D721Med (cell line): ENCODE measurements at regions not wholly inside any gene's neighbourhood (a gene's known extent, or its start where the extent isn't known, plus 50 kb on each side); places are given as distances from the start of the nearest gene placed in this dataset.

Experiments used
- DNase-seq: peaks from one replicate; pipeline ENCODE4 v3.0.0; 2011; ENCODE audit warnings: low spot score; ENCODE audit not compliant: insufficient read length
- FAIRE-seq: peaks from 2 replicates; lab custom pipeline; 2011; peaks lifted over from hg19 to GRCh38; lab: Jason Lieb, UNC
- TF ChIP-seq, protein P1 (sequence below): IDR thresholded peaks from 2 replicates; pipeline ENCODE4 v1.5.1; 2012; ENCODE audit warnings: mild to moderate bottlenecking, control low read depth; ENCODE audit not compliant: insufficient read depth; ENCODE audit errors: missing control alignments

GRCh38 chrX:34999702-35000101, 57.1 kb downstream of the FAM47B start:
- DNase-seq: no peak
- FAIRE-seq: no peak

GRCh38 chrX:35006361-35006760, 63.8 kb downstream of the FAM47B start:
- FAIRE-seq (no peak), DNase-seq (no peak)
- TF ChIP-seq, protein P1, sequence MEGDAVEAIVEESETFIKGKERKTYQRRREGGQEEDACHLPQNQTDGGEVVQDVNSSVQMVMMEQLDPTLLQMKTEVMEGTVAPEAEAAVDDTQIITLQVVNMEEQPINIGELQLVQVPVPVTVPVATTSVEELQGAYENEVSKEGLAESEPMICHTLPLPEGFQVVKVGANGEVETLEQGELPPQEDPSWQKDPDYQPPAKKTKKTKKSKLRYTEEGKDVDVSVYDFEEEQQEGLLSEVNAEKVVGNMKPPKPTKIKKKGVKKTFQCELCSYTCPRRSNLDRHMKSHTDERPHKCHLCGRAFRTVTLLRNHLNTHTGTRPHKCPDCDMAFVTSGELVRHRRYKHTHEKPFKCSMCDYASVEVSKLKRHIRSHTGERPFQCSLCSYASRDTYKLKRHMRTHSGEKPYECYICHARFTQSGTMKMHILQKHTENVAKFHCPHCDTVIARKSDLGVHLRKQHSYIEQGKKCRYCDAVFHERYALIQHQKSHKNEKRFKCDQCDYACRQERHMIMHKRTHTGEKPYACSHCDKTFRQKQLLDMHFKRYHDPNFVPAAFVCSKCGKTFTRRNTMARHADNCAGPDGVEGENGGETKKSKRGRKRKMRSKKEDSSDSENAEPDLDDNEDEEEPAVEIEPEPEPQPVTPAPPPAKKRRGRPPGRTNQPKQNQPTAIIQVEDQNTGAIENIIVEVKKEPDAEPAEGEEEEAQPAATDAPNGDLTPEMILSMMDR: no peak

More at GRCh38 chrX:34999702-35000101, 57.1 kb downstream of the FAM47B start:
- TF ChIP-seq, protein P1: no peak

DNA sequence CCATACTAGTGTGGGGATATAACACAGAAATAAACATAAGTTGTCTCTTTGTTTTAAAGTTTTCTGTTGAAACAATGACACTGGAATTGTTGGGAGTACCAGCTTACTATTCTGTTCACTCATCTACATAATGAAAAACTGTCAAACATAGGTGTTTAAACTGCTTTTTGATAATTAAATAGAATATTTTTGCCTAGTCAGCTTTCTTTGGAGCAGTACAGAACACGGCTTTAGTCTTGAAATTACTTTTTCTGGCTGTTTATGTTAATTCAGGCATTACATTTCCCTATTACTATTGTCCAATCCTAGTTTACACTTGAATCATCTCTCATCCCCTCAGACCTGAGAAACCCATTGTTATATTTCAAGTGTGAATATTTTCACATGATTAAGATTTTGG, 73.0 kb downstream of the FAM47B start:
- no peak for DNase-seq
- TF ChIP-seq, protein P1: no peak
- FAIRE-seq: no peak

DNA sequence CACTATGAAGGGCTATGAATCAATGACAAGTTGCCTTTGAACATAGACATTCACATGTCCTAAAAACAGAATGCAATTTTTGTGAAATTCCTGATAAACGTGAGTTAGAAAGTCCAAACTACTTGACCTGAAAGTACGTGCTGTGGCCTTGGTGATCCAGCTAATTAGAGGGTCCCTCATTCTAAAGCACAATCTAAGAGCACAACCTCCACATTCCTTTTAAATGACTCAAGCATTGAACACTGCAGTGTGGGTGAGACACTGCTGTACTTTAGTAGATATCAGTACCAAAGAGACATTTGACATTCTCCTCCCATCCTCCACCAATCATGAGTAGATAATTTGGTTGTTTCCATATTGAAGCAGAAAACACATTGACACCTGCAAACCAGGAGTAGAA, 73.5 kb downstream of the FAM47B start:
- FAIRE-seq (no peak), DNase-seq (no peak)
- TF ChIP-seq, protein P1: no peak

DNA sequence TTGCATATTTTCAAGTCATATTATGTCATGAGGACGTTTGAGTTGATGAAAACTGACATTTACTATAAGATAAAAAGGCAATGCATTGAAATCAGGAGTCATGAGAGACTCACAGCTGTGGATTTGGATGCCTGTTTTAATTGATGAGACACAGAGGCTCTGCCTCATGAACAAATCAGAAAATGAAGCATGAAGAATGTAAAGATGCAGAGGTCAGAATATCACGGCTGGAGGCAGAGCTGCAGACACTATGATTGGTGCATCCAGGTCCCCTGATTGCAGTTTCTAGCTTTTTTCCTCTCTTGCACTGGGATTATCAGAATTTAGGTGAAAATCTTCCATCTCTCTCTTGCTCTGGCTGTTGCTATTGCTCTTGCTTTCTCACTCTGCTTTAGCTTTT, 74.7 kb downstream of the FAM47B start:
- FAIRE-seq: no peak
- TF ChIP-seq, protein P1: no peak
- DNase-seq: no peak

- TF ChIP-seq, protein P1: no peak
- DNase-seq (no peak), FAIRE-seq (no peak)
These were observed 81.1 kb downstream of the FAM47B start for GRCh38 chrX:35023683-35024082.

GRCh38 chrX:35025820-35026219, 83.2 kb downstream of the FAM47B start:
- FAIRE-seq (no peak), DNase-seq (no peak)

More at GRCh38 chrX:35025820-35026219, 83.2 kb downstream of the FAM47B start:
- TF ChIP-seq, protein P1: no peak
